HK-2 (cell line): ENCODE measurements at regions not wholly inside any gene's neighbourhood (a gene's known extent, or its start where the extent isn't known, plus 50 kb on each side); places are given as distances from the start of the nearest gene placed in this dataset.
"Not testable (repeated sequence)": the region's sequence is repeated elsewhere in the genome, so short reads cannot be mapped to it uniquely, and the experiment has no call there.

ENCODE experiments used
- DNase-seq: peaks from one replicate; pipeline ENCODE4 v3.0.0-alpha.2; 2018; ENCODE audit not compliant: unreplicated experiment

DNA sequence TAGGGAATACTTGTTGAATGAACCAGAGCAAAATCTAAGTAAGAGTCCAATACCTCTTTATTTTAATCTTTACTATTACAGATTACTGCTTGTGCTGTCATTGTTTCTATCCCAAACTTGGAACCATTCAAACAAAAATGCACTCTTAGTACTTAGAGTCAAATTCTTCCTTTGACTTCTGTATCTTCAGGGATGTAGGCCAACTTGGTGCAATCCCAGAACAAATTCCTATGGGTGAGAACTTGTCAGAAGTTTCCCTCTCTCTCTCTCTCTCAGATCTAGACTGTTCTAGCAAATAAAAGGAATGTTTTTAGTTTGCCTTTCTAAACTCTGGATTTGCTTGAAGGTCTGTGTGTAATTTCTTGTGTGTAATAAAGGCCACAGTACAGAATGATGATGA is 329.0 kb upstream of the TMTC4 start:
- no peak for DNase-seq

DNA sequence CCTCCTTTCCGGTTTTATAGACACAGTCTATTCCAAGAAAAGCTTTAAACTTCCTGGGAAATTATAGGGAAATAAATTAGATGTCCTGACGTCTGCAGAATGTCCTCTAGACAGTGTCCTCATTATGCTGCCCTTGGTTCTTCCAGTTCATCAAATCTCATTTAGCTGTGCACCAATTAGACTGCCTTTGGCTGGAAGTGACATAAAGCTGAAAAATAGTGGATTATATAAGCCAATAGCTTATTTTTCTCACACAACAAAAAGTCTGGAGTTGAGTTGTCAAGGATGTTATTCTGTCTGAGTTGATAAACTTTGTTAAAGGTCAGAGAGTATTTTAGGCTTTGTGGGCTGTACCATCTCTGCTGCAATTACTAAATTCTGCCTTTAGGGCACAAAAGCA is 314.8 kb upstream of the TMTC4 start:
- DNase-seq: no peak

DNA sequence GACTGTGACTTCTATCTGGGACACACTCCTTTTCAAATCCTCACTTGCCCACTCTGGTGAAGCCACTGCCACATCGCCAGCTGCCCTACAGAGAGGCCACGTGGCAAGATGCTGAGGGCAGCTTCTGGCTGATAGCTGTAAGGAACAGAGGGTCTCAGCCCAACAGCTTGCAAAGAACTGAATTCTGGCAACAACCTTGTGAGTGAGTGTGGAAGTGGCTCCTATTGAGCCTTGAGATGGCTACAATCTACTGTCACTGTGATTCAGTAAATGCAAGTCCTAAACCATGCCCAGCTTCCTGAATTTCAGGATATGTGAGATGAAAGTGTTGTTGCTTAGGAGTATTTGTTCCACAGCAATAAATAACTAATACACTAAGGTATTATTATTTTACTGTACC is 314.3 kb upstream of the TMTC4 start:
- no peak for DNase-seq

DNA sequence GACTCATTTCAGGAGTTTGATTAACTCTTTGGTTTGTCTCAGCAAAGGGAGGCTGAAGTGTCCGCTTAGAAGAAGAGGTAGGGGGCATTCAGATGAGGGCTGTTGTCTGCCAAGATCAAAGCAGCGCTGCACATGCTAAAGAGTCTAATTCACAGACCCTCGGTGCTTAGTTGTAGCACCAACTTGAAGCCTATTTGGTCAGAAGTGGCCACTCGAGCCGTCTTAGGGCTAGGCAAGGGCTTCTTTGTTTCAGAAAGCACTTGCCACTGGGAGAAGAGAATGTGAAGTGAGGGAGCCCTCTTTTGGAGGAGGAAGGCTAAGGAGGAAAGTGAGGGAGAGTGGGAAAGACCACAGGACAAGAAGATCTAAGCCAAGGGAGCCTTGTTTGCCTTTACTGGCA is 313.4 kb upstream of the TMTC4 start:
- DNase-seq: no peak

DNA sequence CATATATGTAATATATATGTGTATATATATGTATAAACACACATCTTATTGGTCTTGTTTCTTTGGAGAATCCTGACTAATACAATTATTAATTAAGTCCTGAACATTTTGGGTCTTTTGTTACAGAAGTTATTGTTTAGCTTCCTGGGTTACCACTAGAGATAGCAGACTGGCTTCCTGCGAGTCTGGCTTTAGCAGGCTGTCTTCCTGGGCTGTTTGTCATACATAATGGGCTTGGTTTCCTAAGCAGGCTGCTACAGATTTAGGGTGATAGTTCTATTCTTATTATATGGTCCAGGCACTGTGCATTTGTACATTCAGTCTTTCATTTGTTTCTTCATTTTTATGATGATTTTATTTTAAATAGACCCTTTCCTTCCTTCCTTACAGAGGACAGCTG is 312.0 kb upstream of the TMTC4 start:
- DNase-seq: no peak

DNA sequence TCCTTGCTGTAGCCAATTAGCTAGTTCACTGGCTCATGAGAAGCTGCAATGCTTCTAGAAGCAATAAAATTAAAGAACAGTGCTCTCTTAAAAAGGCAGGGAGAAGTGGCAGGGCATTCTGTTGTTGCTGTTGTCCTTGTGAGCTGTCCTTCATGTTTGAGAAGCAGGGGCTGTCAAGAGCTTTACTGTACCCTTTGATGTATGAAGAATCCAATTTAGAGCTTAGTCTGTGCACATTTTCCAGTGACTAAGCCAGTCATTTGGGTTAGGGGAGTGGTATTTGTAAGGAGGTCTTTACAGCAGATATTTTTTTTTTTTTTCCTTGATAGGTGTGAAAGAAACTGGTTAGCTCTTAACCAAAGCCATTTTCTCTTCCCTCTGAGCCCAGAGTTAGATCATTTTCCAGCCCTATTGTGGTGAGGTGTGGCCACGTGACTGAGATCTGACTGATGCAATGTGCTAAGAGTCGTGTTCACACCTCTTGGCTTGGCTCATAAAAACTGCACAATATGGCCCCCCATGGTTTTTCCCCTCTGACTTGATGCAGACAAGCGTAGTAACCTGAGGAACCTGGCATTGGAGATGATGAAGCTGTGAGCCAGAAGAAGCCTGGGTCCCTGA is 309.6 kb upstream of the TMTC4 start:
- peak; percentile 30 for DNase-seq

DNA sequence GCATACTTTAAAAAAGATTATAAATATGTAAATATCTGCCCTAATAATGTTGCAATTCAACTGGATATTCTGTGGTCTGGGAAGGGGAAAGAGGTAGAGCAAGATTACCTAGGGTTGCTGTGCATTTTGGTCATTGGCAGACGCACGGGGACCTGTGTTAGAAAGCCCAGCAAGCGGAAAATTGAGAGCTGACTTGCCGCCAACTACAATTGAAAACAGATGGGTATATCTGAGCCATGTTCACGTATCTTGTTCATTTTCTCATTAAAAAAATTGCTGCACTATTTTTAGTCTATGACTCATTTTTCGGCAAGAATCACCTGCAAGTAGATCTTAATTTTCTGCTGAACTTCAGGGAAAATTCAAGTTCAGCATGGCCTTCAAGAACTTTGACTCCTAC is 308.5 kb upstream of the TMTC4 start:
- no peak for DNase-seq

DNA sequence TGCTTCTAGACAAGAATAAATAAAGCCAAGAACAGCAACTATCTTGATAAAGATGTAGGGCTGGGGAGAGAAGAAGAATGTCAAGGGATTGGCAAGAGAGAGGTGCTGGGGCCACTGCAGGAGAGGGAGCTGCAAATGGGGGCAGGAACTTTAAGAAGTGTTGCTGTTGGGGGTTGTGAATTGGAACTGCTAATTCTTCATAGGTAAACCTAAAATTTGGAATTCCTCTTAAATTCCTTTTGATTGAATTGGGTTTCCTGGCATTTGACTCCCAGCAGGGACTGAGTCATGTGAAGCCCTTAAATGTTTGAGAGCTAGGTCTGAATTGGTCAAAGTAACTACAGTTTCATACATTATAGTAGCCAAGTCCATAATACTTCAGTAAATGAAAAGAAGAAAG is 305.6 kb upstream of the TMTC4 start:
- DNase-seq: no peak

DNA sequence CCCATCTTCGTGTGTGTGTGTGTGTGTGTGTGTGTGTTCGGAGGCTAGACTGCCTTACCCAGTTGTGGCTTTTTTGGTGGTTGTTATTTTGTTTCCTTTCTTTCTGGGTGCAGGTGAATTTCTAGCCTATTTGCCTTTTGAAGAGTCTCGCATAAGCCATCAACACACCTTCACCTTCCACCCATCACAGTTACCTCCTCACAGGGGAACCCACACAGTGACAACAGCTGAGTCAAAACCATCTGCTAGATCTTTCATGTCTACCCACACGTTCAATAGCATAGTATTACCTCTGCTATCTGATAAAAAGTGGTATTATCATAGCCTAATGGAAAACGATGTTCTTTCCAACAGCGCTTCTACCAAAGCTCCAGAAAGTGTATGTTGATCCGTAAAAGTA is 303.2 kb upstream of the TMTC4 start:
- DNase-seq: no peak

DNA sequence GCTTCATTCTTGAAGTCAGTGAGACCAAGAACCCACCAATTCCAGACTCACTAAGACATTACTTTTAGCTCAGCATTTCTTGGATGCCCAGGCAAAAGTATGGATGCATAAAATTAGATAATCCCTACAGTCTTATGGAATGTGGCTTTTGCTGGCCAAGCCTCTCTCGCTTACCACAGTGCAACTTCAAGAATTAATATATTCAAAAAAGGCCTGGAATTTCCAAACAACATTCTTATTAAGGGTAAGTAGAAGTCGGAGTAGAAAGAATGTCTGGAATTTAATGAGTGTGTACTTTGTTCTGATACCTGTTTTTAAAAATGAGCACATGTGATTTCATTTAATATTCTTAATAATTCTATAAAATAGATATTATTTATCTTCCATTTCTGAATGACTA is 302.4 kb upstream of the TMTC4 start:
- no peak for DNase-seq

DNA sequence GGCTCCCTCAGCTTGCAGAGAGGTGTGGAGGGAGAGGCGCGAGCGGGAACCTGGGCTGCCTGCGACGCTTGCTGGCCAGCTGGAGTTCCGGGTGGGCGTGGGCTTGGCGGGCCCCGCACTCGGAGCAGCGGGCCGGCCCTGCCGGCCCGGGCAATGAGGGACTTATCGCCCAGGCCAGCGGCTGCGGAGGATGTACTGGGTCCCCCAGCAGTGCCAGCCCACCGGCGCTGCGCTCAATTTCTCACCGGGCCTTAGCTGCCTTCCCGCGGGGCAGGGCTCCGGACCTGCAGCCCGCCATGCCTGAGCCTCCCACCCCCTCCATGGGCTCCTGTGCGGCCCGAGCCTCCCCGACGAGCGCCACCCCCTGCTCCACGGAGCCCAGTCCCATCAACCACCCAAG is 301.1 kb upstream of the TMTC4 start:
- not testable (repeated sequence) for DNase-seq

DNA sequence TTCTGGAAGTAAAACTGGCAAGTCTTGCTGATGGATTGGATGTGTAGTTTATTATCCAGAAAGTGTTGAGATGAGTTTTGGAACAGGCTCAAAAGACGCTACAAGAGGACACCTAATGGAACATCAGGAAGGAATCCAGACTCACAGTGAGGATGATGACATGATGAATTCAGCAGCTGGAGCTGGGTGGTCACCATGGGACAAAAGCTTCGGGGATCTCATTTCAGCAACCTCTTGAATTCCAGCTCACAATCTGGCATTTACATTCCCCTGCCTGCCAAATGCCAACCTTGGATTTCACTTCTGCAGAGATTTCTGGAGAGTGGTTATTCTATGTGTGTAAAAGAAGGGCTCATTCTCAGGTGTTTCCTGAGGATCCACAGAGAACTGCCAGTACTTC is 288.0 kb upstream of the TMTC4 start:
- DNase-seq: no peak

DNA sequence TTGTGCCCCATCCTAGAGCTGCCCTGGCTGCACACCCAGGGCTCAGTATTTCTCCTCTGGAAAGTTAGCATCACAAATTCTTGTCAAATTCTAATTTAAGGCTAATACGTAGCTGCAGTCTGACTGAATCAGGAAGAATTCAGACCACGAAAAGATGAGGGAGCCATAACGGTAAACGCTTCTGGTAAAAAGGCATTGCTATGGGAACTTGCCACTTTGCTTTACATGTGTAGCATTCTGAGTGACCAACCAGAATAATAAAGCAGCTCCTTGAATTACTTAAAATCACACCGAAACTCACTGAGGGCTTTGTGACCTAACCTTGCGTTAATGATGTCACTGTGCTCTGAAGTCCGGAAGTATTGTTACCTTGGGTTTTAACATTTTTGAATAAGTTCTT is 286.6 kb upstream of the TMTC4 start:
- no peak for DNase-seq

DNA sequence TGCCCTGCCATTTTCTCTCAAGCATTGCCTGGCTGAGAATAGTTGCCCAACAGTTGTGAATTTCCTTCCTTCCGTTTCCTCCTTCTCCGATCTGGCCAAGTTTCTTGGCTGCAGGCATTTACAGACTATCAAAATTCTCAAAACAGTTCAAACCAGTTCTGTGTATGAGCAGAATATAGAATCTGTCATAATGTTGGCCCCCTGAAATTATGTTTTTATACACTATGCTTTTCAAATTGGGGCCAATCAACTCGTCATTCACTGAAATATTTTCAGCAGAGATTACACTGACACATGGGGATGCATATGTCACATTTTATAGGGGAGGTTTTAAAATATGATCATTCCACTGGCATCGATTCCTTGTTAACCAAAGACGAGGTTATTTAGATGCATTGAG is 284.2 kb upstream of the TMTC4 start:
- no peak for DNase-seq

DNA sequence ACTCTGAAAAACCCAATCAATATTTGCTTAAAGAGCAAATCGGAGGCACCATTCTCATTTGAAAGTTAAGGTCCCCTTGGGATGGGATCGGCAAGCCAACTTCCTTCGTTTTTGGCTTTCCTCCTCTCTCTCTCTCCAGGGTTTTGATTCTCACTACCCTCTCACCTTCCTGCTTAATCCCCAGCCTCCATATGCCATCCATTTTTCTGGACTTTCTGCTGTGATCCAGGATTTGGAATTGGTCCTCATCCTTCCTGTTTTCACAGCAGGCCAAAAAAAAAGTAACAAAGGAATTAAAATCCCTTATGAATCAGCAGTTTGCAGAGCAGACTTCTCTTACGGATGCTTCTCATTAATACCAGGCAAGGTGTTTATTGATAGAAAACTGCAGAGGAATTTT is 283.1 kb upstream of the TMTC4 start:
- DNase-seq: no peak

DNA sequence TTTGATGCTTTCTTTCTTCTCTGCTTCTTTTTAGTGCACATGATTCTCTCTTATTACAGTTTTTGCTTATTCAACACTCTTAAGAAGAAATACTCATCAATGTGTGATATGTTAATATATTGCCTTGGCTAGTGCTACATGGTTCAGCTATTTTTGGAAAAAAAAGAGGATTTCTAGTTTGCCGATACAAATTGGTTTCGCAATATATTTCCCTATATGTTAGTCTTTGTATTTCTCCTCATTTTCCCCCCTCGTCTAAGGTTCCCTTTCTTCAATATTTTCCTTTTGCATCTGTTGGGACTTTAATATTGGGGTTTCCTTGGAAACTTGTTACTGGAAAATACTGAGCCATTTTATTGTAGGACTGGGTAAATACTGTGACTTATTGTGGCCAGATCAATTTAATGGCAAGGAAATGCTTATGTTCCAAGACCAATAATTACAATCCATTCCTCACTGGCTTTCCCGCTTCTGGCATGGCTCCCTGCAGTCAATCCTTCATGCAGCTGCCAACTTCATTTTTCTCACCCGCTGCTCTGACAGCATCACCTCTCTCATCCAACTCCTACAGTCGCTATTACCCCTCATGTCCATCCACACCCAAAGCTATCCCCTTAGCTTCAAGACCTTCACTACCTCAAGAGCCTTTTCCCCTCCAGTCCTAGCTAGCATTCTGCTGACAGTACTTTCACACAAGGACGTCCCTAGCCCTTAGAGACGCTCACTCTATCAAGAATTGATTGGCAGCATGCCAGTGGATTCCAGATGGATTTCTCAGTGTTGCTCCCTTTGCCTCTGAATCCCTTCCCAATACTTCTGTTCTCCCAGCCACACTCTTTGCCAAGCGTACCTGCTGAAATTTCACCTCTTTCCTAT is 280.1 kb upstream of the TMTC4 start:
- DNase-seq: peak; percentile 0

DNA sequence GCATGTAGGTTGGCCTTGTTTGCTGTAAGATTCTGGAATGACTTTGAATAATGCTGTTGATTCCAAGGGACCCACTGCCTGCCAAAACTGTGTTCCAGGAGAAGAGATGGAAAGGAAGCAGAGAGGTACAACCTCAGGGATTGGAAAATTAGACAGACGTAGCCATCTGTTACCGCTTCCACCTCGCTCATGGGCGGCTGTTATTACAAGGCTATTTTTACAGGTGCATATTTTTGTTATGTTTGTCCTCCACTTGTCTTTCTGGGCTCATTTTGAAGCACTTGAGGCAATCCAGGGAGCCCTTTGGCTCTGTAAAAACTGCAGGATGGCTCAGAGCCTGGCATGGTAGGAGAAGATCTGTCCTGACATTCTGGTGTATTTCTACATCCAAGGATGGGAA is 276.4 kb upstream of the TMTC4 start:
- DNase-seq: no peak

DNA sequence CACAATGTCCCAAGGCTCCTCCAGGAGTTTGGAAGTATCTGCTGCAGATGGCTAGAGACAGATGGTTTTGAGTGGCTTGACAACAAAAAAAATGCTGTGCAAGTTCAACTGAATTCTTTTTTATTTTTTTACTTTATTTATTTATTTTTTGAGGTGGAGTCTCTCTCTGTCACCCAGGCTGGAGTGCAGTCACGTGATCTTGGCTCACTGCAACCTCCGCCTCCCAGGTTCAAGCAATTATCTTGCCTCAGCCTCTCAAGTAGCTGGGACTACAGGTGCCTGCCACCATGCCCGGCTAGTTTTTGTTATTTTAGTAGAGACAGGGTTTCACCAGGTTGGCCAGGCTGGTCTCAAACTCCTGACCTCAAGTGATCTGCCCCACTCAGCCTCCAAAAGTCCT is 274.3 kb upstream of the TMTC4 start:
- not testable (repeated sequence) for DNase-seq

DNA sequence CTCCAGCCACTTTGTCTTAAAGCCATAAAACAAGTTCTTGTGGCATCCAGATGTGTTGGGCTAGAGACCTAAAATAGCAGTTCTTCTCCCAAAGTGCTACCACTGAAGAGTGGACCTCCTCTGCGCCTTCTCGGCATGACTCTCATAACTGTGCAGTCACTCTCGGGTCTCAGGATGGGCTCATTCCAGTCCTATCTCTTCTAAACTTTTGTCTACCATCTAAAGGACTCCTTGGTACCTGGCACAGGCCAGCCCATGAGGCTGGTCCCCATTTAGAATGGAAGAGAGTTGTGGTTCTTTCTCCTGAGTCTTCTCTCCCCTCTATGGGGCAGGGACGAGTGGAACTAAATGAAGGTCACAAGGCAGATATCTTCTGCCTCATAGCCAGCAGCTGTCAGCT is 272.0 kb upstream of the TMTC4 start:
- no peak for DNase-seq

DNA sequence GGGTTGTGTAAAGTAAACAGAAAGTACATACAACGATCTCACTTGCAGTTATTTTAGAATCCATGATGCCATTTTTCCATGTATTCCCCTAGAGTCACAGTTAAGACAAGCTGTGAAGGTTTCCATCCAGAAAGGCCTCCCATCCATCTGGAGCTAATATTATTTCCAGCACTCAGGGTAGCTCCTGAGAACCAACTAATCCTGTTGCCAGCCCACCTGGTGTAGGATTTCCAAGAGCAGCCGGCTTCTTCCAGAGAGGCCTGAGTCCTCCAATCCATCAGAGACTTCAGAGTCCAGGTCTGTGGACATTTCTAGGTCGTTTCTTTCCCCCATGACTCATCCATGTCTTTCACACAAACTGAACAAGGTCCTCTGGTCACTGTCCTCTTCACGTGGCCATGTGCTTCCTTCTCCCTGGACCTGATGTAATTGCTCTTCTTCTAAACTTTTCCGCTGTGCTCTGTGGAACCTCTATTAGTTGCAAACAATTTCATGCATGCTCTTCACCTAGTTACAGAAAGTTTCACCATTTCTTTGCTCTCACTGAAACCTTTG is 270.3 kb upstream of the TMTC4 start:
- no peak for DNase-seq

DNA sequence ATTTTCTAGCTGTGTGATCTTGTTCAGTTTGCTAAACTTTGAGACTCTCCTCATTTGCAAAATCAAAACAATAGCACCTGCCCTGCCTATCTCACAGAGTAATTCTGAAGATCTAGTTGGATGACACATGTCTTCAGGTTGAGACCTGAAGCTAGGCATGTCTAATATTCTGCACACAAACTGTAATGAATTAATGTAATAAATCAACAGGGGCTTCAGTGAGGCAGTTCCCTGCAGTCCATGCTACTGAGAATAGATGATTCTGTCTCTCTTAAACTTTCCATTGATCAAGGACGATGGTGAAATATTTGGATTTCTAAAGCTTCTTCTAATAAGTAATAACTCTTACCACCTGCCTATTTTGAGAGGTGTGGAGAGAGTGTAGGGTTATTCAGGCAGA is 268.1 kb upstream of the TMTC4 start:
- DNase-seq: no peak

DNA sequence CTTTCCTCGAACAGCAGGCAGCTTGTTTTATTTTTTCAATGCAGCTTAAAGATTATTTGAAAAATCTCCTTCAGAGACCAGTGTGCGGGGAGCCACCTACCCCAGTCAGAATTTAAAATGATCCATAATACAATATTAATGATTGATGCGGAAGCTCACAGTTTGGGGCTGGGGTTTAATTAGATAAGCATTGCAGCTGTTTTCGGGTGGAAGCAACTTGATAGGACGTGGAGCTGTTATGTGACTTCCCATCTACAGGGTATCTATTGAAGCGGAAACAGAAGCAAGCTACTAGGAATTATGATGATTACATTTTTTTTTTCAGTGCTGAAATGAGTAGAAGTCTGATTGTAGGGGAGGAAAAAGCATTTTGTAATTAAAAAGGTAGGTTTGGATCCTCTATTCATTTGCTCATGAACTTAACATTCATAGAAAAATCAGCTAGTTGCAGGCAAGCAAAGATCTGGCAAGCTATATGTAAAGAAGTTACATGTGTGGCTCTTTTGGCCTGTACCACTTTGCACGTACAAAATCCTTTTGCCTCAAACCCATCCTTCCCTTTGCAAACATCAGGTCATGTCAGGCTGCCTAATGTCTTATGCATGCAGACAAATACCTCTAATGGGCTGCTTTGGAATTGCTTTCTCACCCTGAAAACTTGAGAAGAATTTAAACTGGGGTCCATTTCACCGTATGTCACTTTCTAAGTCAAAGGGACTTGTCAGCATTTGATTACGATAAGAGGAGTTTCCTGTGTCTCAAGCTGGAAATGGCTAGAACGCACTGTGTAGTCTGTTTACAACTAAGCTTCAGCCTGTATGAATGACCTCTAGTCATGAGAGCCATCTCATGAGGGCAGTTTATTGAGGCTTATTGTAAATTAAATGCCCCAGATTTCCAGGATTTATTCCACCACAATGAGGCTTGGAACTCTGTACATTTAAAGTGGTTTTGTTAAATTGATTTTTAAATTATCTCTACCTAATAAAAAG is 267.1 kb upstream of the TMTC4 start:
- DNase-seq: no peak
